Mucosa of descending colon (tissue), 3 donors: ENCODE measurements at regions not wholly inside any gene's neighbourhood (a gene's known extent, or its start where the extent isn't known, plus 50 kb on each side); places are given as distances from the start of the nearest gene placed in this dataset.

Experiments
- ATAC-seq: fragments of 200-7000 bp; cut with Tn5 transposase; one replicate; pipeline ENCODE4 v1.9.1; 2020; ENCODE audit warnings: mild to moderate bottlenecking, moderate library complexity
- DNase-seq, 3 donors: peaks; one replicate each; pipeline ENCODE4 v3.0.0-alpha.2; 2020
- H3K36me3 ChIP-seq: fragments of 200-600 bp; one replicate; pipeline ENCODE4 v1.8.0; 2021; ENCODE audit warnings: low read depth, mild to moderate bottlenecking
- H3K4me1 ChIP-seq: fragments of 200-600 bp; one replicate; pipeline ENCODE4 v1.8.0; 2021; ENCODE audit warnings: low read depth, mild to moderate bottlenecking
- H3K4me3 ChIP-seq: fragments of 200-600 bp; one replicate; pipeline ENCODE4 v1.8.0; 2021; ENCODE audit warnings: mild to moderate bottlenecking
- H3K9me3 ChIP-seq: fragments of 200-600 bp; one replicate; pipeline ENCODE4 v1.8.0; 2021; ENCODE audit warnings: mild to moderate bottlenecking
- intact Hi-C, 2 donors: fragments of 100-400 bp; cut with DNase I in 1 of 2; cut with micrococcal nuclease in 1 of 2; formaldehyde crosslinking; loops; one replicate each; pipeline versions ENCODE4 v1.11.0 to v1.11.1; 2022; cut with DNase I, micrococcal nuclease
- TF ChIP-seq, protein P1 (sequence below): fragments of 200-600 bp; IDR thresholded peaks from one replicate; pipeline ENCODE4 v1.8.0; 2022; ENCODE audit warnings: antibody characterized with exemption, mild to moderate bottlenecking
- donor health status: DM: no; HTN: no; CAD: no; lungs with moderate emphysema.
- donor health status: DM: no; HTN: no; CAD: no.
- donor health status: DM: no; HTN: yes; CAD: no.

DNA sequence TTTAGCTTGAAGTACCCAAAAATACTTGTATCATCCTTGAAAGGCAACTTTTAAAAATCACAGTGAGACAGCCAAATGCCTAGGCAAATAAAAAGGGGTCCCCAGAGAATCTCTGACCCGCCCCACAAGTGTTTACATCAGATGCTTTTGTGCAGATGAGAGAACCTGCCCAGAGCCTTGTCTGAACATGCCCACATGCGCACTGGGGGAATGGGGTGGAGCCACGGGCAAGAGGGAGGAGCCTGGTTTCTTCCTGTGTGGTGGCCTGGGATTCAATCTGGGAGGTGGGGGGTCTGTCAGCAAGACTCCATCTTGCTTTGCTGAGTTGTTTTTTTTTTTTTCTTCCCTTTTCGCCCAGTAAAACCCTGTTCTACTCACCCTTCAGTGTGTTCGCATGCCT lies 381.7 kb upstream of the CCDC196 start:
- no peak for DNase-seq
- Histone ChIP-seq H3K4me3 (no peak overlapping the region), H3K9me3 (no peaks in the 10 kb centered on the region), H3K36me3 (no peaks in the 10 kb centered on the region), H3K4me1 (no peaks in the 10 kb centered on the region)
- TF ChIP-seq, protein P1, sequence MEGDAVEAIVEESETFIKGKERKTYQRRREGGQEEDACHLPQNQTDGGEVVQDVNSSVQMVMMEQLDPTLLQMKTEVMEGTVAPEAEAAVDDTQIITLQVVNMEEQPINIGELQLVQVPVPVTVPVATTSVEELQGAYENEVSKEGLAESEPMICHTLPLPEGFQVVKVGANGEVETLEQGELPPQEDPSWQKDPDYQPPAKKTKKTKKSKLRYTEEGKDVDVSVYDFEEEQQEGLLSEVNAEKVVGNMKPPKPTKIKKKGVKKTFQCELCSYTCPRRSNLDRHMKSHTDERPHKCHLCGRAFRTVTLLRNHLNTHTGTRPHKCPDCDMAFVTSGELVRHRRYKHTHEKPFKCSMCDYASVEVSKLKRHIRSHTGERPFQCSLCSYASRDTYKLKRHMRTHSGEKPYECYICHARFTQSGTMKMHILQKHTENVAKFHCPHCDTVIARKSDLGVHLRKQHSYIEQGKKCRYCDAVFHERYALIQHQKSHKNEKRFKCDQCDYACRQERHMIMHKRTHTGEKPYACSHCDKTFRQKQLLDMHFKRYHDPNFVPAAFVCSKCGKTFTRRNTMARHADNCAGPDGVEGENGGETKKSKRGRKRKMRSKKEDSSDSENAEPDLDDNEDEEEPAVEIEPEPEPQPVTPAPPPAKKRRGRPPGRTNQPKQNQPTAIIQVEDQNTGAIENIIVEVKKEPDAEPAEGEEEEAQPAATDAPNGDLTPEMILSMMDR, result no peak
- intact Hi-C loops, result no loop called here
- no peak for ATAC-seq

- no peak overlapping the region for H3K4me3 ChIP-seq
- DNase-seq (no peak), ATAC-seq (no peak)
- H3K9me3 ChIP-seq, result no peaks in the 10 kb centered on the region
- no peaks in the 10 kb centered on the region for H3K4me1 ChIP-seq
- TF ChIP-seq, protein P1, result no peak
- no peaks in the 10 kb centered on the region for H3K36me3 ChIP-seq
- intact Hi-C loops, result no loop called here
Observed at GRCh38 chr14:66105815-66106214, 380.4 kb upstream of the CCDC196 start.

DNA sequence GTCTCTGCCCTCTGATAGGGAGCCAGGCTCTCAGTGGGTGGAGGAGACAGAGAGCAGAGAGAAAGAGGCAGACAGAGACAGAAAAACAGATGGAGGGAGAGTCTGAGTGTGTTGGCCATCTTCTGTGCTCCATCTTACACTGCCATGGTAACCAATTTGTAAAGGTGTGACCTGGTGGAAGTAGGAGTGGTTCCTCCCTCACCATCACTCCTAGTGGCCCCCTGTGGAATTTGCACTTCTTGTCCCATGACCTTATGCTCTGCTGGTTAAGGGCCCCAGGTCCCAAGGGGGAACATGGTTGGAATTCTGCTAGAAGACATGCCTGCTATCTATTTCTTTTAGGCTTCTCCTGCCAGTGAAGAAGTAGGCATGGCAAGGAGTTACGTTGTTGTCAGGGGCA lies 376.7 kb upstream of the CCDC196 start:
- TF ChIP-seq, protein P1, result no peak
- Histone ChIP-seq H3K4me3 (no peak overlapping the region), H3K9me3 (no peaks in the 10 kb centered on the region), H3K36me3 (no peaks in the 10 kb centered on the region), H3K4me1 (no peaks in the 10 kb centered on the region)
- ATAC-seq, result no peak
- DNase-seq, result no peak
- intact Hi-C loops, result no loop called here

DNA sequence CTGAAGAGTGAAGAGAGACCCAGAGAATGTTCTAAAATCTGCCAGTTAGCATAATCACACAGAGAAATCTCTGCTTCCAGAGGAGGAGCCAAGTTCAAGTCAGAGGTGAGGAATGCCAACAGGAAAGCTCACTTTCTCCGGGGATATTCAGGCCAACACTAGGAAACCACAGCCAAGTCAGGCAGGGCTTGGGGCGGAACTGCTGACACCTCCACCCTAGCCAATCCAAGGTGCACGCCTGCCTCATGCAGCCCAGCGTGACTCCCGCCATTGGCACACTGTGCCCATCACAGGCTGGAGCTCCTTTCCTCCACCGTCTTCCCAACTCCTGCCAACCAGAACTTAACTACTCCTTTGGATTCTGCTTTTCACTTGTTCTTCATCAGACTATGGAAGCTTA lies 374.3 kb upstream of the CCDC196 start:
- Histone ChIP-seq H3K36me3 (no peaks in the 10 kb centered on the region), H3K4me3 (no peak overlapping the region), H3K4me1 (no peaks in the 10 kb centered on the region), H3K9me3 (no peaks in the 10 kb centered on the region)
- TF ChIP-seq, protein P1, result no peak
- ATAC-seq, result no peak
- intact Hi-C loops, result no loop called here
- no peak for DNase-seq

- DNase-seq, result no peak
- ATAC-seq, result no peak
- no peaks in the 10 kb centered on the region for H3K9me3 ChIP-seq
- intact Hi-C loops, result no loop called here
- TF ChIP-seq, protein P1, result no peak
- H3K4me1 ChIP-seq, result no peaks in the 10 kb centered on the region
- no peaks in the 10 kb centered on the region for H3K36me3 ChIP-seq
- no peak overlapping the region for H3K4me3 ChIP-seq
Observed at GRCh38 chr14:66114071-66114470, 372.1 kb upstream of the CCDC196 start.
